ENCODE measurements at regions not wholly inside any gene's neighbourhood (a gene's known extent, or its start where the extent isn't known, plus 50 kb on each side); places are given as distances from the start of the nearest gene placed in this dataset.

DNA sequence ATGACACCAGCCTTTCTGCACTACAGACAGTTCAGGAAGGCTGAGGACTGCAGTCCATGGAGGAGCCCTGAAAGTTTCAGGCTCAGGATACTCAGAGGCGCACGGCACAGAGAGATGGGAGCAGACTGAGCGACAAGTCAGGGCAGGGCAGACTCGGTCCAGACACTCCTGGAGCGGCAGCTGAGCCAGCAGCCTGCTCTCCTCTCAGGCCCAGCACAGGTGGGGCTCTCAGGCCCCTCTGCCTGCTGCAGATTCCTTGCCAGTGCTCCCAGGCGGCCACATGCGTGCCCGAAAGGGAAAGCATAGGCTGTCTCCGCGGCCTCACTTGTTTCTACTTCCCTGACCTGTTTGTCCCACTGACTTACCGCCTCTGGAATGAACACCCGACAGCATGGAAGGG is 228.3 kb downstream of the IRX2 start:
- TF ChIP-seq, protein P1, sequence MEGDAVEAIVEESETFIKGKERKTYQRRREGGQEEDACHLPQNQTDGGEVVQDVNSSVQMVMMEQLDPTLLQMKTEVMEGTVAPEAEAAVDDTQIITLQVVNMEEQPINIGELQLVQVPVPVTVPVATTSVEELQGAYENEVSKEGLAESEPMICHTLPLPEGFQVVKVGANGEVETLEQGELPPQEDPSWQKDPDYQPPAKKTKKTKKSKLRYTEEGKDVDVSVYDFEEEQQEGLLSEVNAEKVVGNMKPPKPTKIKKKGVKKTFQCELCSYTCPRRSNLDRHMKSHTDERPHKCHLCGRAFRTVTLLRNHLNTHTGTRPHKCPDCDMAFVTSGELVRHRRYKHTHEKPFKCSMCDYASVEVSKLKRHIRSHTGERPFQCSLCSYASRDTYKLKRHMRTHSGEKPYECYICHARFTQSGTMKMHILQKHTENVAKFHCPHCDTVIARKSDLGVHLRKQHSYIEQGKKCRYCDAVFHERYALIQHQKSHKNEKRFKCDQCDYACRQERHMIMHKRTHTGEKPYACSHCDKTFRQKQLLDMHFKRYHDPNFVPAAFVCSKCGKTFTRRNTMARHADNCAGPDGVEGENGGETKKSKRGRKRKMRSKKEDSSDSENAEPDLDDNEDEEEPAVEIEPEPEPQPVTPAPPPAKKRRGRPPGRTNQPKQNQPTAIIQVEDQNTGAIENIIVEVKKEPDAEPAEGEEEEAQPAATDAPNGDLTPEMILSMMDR (IDR thresholded peaks at IDR 0.05; ENCODE audit: low read depth, low read length): no peak
- no peak for TF ChIP-seq EZH2phosphoT487 (IDR thresholded peaks at IDR 0.05; ENCODE audit: low read depth)

Data from OCI-LY3 (cell line).